Activated naive CD4-positive, alpha-beta T cell (primary cell): ENCODE measurements at regions not wholly inside any gene's neighbourhood (a gene's known extent, or its start where the extent isn't known, plus 50 kb on each side); places are given as distances from the start of the nearest gene placed in this dataset.

Experiments
- DNase-seq, 4 experiments: peaks; one replicate each; lab custom pipeline; 2025; lab: John Stamatoyannopoulos, UW

DNA sequence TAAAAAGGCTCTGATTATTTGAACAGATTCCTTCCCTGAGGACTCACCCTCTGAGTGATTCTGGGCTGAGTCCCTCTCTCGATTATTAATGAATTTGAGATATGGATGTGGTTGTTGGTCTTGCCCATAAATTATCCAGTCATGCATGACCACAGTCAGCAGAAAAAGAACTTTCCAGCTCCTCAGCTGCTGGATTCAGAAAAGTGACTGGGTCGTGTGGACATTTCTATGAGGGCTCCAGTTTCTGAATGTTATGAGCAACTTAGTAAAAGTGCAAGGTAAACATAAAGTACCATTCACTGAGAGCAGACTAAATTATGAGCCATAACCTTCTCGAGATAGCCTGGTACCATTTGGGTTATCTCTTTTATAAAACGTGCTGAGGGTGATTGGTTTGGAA is 100.1 kb upstream of the CLDN10 start:
- no peak for DNase-seq

DNA sequence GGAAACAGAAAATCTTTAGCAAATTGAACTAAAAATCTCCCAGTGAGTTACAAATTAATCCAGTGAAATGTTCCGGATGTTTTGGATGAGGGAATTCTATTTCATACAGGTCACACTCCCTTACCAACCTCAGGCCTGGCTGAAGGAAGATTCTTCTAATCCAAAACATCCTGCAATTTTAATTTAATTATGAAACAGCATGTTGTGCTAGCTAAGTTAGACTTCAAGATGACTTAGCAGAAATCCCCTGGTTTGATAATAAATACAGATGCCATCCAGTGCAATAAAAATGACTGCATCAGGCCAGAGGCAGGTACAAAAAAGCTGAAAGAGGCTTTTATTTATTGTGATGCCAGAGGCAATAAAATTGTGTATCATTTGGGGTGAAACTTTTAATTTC is 96.7 kb upstream of the CLDN10 start:
- no peak for DNase-seq

DNA sequence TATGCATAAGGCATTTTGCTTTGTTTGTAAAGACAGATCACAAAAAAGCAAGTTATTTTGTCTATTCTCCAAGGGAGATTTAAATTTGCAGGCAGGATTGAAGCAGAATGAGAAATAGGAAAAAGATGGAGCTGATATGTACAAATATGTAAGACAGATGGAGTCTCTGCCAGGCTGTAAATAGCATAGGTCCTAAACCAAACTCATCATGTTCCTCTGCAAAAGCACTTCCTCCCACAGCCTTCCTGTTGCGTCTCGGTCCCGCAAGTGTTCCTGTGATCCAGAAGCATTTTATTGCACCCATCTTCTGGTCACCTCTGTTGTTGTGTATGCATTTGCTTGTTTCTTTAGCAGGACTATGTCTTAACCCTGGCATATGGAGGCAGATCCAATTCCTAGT is 95.7 kb upstream of the CLDN10 start:
- DNase-seq = no peak

DNA sequence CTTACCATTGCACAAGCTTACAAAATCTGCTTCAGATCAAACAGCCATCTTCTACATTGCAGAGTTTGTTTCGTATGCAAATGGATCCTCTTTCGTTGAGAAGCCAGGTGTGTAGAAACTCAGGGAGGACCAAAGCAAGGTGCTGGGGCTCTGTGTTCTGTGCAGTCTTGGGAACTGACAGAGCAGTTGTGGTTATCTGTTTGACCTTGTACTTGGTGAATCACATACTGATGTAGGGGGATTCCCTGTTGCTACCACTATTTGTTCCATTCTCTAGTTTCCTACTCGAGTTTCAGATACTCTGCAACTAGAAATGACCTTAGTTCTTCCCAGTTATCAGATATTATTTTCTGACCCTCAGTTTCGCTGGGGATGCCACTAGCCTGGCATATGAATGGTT is 95.2 kb upstream of the CLDN10 start:
- DNase-seq = no peak

DNA sequence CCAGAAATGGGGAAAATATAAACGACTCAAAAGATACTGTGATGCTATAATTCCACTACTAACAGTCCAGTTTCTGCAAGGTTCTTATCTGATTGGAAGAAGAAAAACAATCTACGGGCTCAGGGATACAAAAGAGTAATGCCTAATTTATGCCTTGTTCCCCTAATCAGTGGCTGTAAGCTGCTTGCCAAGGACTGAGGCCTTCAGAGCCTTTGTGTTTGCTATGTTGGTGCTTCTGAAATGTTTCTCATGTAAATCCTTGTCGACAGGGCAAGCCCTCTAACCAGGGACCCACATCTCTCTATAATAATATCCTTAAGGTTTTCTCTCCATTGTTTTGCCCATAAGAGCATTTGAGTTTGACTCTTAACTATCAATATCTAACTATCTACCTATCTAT is 89.7 kb upstream of the CLDN10 start:
- no peak for DNase-seq

DNA sequence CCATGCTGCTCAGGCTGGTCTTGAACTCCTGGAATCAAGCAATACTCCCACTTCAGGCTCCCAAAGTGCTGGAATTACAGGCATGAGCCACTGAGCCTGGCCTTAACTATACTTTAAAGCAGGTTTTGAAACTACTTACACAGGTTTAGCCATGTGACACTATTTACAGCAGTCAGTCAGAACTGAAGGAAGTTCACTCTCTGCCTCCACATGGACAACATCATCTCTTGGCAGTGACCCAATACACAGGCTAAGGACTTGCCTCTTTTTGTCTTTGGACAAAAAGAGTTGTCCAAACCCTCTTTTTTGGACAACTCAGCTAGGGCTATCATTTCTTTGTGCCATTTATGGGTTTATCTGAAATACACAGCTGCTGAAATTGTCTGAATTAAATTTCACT is 89.0 kb upstream of the CLDN10 start:
- DNase-seq = no peak

DNA sequence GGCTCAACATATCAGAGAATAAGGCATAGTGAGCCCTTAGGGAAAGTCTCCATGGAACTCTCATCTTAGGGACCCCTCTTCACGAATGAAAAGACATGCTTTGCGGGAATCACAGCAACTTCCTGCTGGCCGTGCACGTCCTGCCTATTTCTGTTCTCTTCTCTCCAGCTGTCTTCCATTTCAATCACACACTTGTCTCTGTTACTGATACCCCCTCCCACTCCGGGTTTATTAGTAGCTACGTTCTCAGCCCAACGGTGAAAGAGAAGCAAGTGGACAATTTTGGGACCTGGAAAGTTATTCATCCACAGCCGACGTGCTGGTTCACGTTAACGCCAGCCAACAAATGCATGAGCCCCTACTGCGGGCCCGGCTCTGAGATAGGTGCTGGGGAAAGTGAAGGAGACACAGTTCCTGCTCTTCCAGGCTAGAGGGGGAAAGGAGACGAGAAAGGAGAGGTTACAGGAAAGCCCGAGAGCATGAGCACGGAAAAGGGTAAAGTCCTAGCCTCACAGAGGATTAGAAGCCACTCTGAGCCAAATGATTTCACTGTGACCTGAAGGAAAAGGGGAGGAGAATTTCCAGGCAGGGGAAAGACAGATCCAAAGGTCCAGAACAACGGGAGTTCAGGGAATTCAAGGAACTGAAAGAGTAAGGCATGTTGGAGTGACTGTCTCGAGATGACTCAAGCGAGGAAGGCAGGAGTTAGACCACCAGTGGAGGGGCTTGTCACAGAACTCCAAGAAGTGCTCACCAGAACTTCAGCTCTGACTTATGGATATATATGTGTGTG is 81.8 kb upstream of the CLDN10 start:
- DNase-seq = no peak

DNA sequence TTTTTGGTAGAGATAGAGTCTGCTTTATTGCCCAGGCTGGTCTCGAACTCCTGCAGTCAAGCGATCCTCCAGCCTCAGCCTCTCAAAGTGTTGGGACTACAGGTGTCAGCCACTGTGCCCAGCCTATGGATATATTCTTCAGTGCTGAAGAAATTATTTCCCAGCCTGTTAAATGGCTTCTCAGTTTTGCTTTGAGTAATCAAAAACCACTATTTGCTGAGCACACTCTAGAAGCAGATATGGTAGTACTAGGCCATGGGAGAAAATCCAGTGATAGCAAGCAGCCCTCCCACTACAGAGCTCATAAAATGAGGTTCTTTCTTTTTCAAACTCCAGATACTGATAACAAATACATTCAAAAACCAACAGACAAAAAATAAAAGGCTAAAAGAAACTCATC is 80.6 kb upstream of the CLDN10 start:
- DNase-seq = no peak

DNA sequence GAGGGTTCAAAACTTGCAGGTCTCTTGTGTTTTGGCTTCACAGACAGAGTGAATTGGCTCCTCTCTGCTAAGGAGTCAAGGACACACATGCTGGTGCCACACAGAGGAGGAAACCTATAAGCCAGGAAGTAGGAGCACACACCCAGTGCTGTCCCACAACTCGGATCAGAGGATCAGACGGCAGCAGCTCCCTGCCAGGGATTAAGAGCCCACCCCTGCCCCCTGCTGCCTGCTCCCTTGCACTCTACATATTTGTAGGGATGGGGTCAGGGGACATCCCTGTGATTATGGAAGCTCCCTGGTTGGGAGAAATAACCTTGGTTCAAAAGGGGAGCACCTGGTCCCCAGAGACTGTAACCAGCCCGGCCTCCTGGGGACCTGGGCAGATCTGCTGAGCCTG is 77.5 kb upstream of the CLDN10 start:
- DNase-seq = no peak

DNA sequence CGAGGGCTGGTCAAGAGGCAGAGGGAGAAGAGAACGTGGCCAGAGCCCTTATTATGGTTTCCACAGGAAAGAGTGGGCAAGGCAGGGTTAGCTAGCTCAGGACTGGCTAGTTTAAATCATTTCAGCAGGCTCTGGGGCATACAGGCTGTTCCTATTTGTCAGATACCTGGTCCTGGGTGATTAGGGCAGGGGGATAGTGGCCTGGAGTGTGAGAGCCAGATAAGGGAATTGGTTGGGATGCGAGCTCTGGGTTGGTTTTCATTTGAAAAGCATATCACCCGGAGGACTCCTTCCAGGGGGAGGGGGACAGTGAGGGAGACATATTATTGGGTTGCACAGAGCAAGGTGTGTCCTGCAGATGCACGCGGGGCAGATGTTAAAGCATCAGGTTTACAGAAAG is 75.3 kb upstream of the CLDN10 start:
- no peak for DNase-seq

DNA sequence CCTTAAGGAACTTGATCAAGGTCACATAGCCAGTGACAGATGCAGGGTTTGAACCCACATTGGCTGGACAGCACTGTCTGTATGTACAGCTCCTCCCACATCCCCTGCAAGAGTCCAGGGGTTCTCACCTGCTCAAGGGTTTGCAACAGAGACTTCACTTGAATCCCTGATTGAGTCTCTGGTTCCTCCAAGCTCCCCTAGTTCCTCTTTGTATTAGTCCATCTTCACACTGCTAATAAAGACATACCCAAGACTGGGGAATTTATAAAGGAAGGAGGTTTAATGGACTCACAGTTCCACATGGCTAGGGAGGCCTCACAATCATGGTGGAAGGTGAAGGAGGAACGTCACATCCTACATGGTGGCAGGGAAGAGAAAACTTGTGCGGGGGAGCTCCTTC is 72.8 kb upstream of the CLDN10 start:
- DNase-seq = no peak

DNA sequence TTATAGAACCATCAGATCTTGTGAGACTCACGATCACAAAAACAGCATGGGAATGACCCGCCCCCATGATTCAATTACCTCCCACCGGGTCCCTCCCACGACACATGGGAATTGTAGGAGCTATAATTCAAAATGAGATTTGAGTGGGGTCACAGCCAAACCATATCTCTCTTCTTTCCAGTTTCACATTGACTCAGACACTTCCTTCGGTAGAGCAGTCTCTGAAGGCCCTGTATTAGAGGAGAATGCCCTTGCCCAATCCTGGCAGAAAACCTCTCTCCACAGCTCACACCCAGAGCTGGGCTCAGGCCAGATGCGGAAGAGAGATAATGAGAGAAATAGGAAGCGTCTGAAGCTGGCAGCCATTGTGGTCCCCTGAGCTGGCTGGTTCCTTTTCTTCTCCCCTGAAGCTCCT is 72.4 kb upstream of the CLDN10 start:
- no peak for DNase-seq

DNA sequence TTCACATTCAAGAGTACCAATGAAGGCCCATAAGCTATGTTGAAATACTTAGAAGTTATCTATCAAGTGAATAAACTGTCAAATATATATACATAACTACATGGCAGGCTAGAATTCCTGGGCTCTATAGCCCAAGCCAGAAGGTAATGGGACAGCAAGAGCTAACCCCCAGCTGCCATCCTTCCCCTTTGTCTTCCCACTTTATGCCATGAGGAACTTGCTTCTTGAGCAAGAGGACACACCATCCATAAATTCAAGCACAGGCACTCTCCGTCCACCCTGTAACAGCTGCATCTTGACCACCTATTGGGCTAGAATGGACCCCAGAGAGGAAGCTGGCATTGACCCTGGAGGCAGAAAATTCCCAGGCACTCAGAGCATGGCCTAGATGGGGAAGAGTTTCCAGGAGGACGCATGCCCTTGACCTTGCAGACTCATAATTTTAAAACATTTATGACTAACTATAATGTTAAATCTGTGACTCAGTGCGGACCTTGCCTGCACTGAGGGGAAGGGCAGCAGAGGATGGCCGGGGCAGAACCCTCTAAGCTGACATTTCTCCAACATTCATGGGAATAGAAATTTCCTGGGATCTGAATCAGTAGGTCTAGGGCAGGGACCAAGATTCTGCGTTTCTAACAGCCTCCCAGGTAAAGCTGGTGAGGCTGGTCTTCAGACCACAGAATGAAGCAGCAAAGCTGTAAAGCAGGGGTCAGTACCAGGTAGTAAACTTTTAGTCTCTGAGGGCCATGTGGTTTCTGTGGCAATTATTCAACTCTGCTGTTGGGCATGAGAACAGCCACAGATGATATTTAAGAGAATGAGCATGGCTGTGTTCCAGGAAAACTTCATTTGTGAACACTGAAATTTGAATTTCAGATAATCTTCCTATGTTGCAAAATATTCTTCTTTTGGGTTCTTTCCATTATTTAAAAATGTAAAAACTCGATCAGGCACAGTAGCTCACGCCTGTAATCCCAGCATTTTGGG is 71.4 kb upstream of the CLDN10 start:
- DNase-seq = no peak

DNA sequence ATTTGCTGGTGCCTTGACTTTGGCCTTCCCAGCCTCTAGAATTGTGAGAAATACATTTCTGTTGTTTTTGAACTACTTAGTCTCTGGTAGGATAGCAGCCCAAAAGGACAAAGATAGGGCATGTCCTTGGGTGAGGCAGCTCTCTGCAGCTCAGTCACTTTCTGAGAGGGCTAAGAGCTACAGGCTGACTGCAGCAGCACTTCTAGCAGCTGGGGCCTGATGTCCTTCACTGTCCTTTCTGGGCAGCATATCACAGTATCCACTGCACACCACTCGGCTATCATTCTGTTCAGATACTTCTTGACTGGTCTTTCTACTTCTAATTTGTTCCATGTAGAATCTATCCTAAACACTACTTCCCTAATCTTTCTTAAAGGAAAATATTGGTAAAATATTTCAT is 68.5 kb upstream of the CLDN10 start:
- DNase-seq = no peak

DNA sequence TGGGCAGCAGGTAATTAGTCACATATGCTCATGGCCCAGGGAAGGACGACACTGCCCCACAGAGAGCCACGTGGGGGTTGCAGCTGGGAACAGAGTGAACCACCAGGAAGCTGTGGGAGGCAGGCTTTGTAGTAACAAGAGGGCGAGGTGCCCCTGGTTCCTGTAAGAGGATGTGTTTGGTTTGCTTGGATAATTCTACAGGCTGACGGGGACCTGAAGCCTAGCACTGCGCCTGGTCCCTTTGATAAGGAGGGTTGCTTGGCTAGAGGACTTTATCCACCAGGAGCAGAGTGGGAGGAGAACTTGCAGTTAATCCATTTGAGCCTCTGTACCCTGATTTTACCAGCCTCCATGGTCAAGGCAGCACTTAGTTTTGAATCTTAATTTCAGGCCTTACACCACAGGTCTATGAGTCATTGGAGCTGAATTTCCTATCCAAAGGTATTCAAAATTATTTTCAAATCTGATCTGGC is 67.4 kb upstream of the CLDN10 start:
- no peak for DNase-seq

DNA sequence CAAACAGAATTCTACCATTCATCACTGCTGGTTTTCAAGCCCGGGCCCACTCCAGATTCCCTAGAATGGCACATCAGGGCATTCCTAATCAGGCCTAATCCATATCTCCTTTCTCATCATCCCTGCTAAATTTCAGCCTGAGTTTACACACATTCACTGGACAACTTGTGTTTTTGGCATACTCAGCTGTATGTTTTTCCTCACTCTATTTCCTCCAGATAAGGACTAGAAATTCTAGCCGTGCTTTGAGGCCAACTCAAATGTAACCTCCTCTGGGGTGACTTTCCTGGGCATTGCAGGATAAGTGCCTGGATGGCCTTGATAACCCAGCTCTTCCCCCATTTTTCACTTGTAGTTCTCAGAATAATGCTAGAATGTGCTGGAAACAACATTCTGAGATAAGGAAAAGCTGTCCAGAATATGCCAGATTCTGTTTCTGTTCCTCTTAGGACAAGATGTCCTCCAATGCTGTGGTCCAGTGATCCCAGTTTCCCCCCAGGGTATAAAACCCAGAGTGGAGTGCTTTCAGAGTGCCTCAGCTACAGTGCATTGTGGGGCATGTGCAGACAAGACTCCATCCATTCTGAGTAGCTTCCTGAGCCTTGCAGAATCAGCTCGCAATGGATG is 66.9 kb upstream of the CLDN10 start:
- no peak for DNase-seq

DNA sequence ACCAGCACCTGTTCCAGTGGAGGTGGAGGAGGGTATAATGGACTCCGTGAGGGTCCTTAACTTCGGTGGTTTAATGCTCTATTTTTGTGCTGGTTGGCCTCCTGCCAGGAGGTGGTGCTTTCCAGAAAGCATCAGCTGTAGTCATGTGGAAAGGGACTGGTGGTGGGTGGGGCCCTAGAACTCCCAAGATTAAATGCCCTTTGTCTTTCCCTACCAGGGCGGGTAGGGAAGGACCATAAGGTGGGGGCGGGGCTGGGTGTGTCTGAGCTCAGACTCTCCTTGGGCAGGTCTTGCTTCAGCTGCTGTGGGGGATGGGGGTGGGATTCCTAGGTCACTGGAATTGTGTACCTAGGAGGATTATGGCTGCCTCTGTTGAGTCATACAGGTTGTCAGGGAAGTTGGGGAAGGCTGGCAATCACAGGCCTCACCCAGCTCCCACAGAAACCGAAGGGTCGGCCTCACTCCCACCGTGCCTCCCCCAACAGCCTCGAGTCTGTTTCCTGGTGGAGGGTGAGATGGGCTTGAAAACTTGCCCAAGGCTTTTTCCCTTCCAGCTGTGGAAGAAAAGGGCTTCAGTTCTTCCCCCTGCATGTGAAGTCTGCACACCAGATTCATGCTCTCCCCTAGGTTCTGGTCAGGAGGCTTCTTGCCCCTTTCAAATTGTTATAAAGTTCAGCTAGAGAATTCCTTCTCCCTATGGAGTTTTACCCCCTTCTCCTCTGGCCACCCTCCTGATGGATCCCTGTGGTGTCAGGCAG is 60.3 kb upstream of the CLDN10 start:
- no peak for DNase-seq

DNA sequence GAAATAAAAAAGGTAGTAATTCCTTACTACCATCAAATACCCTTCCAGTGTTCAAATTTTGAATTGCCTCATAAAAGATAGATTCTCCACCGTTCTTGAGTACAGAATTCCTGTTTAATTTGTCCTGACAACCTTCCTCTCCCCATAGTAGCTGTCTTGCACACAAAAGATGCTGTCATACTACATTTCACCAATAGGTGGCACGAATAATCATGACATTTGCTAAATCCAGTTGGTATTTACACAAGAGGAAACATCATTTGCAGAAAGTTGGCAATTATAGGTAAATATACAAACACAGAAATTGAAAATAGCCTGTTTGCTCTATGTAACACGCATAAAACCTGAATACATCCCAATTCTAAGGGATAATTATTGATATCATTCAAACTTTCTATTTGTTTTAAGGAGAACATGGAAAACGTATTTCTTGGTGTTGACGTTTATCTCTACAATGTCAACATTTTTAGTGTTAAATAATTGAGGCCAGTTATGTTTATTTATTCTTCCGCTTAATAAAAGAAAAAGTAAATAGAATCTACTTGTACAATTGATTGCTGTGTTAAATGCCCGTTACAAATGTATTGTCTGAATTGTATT is 58.3 kb upstream of the CLDN10 start:
- DNase-seq = no peak

DNA sequence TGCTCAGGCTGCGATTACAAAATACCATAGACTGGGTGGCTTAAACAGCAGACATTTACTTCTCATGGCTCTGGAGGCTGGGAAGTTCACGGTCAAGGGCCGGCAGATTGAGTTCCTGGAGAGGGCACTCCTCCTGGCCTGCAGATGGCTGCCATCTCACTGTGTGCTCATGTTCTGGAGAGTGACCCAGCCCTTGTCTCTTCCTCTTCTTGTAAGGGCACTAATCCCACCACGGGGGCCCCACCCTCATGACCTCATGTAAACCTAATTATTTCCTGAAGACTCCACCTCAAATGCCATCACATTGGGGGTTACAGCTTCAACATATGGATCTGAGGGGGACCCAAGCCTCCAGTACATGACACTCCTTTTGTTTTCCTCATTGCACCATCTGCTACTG is 56.0 kb upstream of the CLDN10 start:
- DNase-seq = no peak

DNA sequence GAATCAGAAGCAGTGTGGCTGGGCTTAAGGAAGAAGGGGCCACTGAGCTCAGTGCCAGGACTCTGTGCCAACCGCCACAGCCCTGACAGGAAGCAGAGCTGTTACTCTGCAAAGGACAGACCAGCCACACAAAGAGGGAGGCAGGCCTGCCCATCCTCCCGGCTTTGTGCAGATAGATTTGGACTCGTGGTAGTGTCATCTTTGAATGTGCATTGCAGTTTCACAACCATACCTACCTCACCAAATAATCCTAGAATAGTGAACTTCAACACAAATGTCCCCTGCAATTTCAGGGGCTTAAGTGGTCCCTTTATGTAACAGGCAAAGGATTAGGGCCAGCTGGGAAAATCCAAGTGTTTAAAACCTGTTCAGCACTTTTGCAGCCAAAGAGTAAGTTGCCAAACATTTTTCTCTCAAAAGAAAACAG is 55.1 kb upstream of the CLDN10 start:
- DNase-seq = no peak

DNA sequence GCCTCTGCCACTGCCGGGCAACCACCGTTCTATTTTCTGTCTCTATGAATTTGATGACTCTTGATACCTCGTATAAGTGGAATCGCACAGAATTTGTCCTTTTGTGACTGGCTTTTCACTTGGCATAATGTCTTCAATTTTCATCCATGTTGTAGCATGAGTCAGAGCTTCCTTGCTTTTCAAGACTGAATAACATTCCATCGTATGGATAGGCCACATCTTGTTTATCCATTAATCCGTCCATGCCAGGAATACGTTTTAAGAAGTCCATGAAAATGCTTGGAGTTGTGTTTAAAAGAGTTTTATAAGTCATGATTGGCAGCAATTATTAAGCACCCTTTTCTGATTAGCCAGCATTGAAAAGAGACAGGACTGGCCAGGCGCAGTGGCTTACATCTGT is 53.6 kb upstream of the CLDN10 start:
- DNase-seq = no peak
